Subcutaneous abdominal adipose tissue (tissue), 5 donors: ENCODE measurements at regions not wholly inside any gene's neighbourhood (a gene's known extent, or its start where the extent isn't known, plus 50 kb on each side); places are given as distances from the start of the nearest gene placed in this dataset.

Experiments used
- H3K27ac ChIP-seq: one replicate; pipeline ENCODE4 v1.7.0; 2013; ENCODE audit warnings: low read depth, mild to moderate bottlenecking, inconsistent platforms, low read length, moderate library complexity
- H3K27me3 ChIP-seq, 5 donors: one replicate each; pipeline ENCODE4 v1.7.0; 2013; ENCODE audit warnings: low read length in 5 of 5, inconsistent platforms in 1 of 5; ENCODE audit not compliant: control insufficient read depth in 5 of 5, insufficient read depth in 4 of 5
- H3K36me3 ChIP-seq, 5 donors: one replicate each; pipeline ENCODE4 v1.7.0; 2013; ENCODE audit warnings: low read length in 5 of 5; ENCODE audit not compliant: control insufficient read depth in 5 of 5, insufficient read depth in 5 of 5
- H3K4me1 ChIP-seq, 5 donors: one replicate each; pipeline ENCODE4 v1.7.0; 2013; ENCODE audit warnings: low read length in 5 of 5, mild to moderate bottlenecking in 3 of 5, moderate library complexity in 1 of 5; ENCODE audit not compliant: control insufficient read depth in 5 of 5, insufficient read depth in 5 of 5
- H3K4me3 ChIP-seq, 5 donors: one replicate each; pipeline ENCODE4 v1.7.0; 2013; ENCODE audit warnings: low read length in 5 of 5, low read depth in 1 of 5
- H3K9ac ChIP-seq, 5 donors: one replicate each; pipeline ENCODE4 v1.7.0; 2013; ENCODE audit warnings: low read length in 5 of 5, mild to moderate bottlenecking in 4 of 5, moderate library complexity in 3 of 5
- H3K9me3 ChIP-seq, 5 donors: one replicate each; pipeline ENCODE4 v1.7.0; 2013; ENCODE audit warnings: low read length in 5 of 5; ENCODE audit not compliant: control insufficient read depth in 5 of 5
- donor health status: healthy.
- donor health status: healthy.
- donor health status: healthy.
- donor health status: healthy.
- donor health status: healthy.

DNA sequence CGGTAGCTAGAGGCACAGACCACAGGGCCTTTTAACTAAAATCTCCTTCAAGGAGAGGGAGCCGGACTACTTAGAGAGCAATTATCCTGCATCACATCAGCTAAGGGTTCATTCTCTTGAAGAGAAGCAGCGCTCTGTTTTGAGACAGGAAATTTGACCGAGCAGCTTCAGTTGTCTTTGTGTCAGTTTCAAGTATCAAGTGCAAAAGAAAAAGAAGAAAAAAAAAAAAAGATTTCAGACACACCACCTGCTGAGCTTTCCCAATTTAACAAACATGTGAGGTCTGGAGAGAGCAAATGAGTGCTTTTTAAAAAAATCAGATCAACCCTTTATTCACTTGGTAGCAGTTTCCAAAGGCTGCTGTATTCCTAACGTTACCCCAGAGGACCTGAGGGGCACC, 273.5 kb upstream of the POU3F2 start:
- Histone ChIP-seq H3K27ac (no peak overlapping the region), H3K4me3 (no peak overlapping the region), H3K27me3 (no peaks in the 10 kb centered on the region), H3K9ac (no peak overlapping the region), H3K36me3 (no peaks in the 10 kb centered on the region), H3K4me1 (no peaks in the 10 kb centered on the region), H3K9me3 (no peaks in the 10 kb centered on the region)

DNA sequence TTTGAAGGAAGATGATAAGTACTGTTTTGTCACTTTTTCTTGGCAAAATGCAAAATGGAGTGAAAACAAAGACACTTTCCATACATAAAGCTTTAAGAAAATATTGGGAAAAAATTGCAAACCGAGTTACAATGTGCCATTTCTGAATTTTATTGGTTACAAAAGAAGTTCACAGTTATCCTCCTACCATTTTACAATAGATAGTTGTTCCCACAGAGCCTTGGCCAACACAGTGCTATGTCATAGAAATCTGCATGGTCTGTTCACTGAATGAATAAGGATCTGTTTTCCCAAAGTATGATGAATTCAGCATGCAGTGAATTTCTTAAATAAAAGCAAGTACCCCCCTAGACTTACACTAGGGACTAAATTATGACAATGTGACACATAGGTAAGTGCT, 268.2 kb upstream of the POU3F2 start:
- Histone ChIP-seq H3K27me3 (no peaks in the 10 kb centered on the region), H3K9me3 (no peaks in the 10 kb centered on the region), H3K4me3 (no peak overlapping the region), H3K4me1 (no peaks in the 10 kb centered on the region), H3K9ac (no peak overlapping the region), H3K27ac (no peak overlapping the region), H3K36me3 (no peaks in the 10 kb centered on the region)

DNA sequence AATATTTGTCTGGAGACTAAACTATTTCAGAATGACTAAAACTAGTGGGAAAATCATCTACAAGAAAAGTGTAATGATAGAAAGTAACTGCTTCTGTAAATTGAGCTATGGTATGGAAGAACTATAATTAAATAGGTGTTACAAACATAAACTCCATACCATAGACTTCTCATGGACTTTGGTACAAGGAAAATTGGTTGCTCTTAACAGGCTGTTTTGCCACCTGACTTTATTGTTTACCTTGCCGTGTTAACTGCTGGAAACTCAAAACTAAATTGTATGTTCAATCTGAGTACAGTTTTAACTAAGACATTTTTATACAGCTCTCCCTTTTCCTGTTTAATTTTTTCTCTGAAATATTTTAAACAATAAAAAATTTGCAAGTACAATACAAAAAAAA, 261.8 kb upstream of the POU3F2 start:
- H3K9ac ChIP-seq = no peak overlapping the region
- no peaks in the 10 kb centered on the region for H3K36me3 ChIP-seq
- no peaks in the 10 kb centered on the region for H3K4me1 ChIP-seq
- H3K27ac ChIP-seq = no peak overlapping the region
- H3K4me3 ChIP-seq = no peak overlapping the region
- no peaks in the 10 kb centered on the region for H3K9me3 ChIP-seq
- no peaks in the 10 kb centered on the region for H3K27me3 ChIP-seq

DNA sequence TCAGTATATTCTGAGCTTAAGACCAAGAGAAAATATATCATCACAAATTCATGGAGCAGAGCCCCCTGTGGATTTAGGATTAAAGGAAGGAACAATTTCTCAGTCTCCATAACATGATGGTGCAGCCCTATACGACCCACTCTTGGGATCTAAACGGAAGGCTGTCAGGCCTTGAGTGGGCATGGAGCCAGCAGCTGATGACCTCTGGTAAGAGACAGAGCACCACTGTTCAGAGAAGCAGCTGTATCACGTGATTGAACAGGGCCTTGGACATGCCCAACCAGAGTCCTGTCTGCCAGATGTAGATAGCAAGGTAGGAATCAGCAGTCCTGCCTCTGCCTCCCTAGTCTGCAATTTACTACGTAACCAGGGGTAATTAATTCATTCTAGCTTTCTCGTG, 259.4 kb upstream of the POU3F2 start:
- Histone ChIP-seq H3K9me3 (no peaks in the 10 kb centered on the region), H3K27ac (no peak overlapping the region), H3K27me3 (no peaks in the 10 kb centered on the region), H3K36me3 (no peaks in the 10 kb centered on the region), H3K9ac (no peak overlapping the region), H3K4me1 (no peaks in the 10 kb centered on the region), H3K4me3 (no peak overlapping the region)

DNA sequence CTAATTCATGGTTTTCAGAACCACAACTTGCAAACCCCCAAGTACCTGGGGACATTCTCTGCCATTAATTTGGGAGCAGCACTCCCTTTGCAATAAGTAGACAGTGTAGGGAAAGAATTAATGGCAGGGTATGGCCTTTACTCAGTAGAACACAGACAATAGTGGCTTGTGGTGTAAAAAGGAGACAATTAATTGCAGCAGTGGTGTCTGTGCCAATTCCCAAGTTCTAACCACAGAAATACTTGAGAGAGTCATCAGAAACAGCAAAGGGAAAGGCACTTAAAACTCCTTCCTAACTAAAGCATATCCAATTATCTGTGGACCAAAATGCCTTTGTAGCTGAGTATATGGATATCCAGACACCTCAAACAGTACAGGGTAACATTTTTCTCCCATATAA, 257.6 kb upstream of the POU3F2 start:
- no peak overlapping the region for H3K4me3 ChIP-seq
- H3K27ac ChIP-seq = no peak overlapping the region
- H3K9ac ChIP-seq = no peak overlapping the region
- no peaks in the 10 kb centered on the region for H3K27me3 ChIP-seq
- no peaks in the 10 kb centered on the region for H3K9me3 ChIP-seq
- no peaks in the 10 kb centered on the region for H3K4me1 ChIP-seq
- H3K36me3 ChIP-seq = no peaks in the 10 kb centered on the region

DNA sequence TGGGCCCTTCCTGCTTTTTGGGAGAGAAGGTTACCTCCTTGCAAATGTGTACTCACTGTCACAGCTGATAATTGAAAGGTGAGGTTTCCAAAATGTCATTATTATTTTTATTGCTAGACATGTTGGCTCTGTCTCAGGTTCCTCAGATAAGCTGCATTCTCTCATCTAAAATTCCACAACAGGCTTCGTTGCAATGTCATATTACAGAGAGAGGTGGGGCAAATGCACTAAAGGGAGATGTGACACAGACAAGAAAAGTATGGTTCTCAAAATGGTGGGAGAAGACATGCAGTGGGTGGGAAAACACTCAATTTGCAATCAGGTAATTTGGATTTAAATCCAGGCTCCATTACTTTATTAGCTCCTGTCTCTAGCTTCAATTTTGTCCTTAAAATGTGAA, 256.4 kb upstream of the POU3F2 start:
- Histone ChIP-seq H3K9me3 (no peaks in the 10 kb centered on the region), H3K36me3 (no peaks in the 10 kb centered on the region), H3K27ac (no peak overlapping the region), H3K4me3 (no peak overlapping the region), H3K9ac (no peak overlapping the region), H3K4me1 (no peaks in the 10 kb centered on the region), H3K27me3 (no peaks in the 10 kb centered on the region)

DNA sequence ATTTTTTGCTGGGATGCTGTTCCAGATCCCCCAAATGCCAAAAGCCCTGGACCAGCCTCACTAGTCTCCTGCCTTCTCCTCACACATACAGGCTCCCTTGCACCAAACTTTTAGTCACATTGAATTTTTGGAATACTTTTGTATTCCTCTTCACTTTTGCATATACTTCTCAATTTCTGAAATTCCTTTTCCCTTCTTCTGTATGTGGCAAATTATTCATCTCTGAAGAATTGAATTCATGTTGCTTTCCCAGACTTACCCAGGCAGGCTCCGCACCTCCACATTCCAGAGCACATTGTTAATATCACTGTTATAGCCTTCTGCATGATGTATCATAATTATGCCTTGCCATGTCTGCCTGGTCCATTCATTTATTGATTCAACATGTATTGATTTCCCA, 255.3 kb upstream of the POU3F2 start:
- Histone ChIP-seq H3K27me3 (no peaks in the 10 kb centered on the region), H3K36me3 (no peaks in the 10 kb centered on the region), H3K4me3 (no peak overlapping the region), H3K4me1 (no peaks in the 10 kb centered on the region), H3K9me3 (no peaks in the 10 kb centered on the region), H3K9ac (no peak overlapping the region), H3K27ac (no peak overlapping the region)

DNA sequence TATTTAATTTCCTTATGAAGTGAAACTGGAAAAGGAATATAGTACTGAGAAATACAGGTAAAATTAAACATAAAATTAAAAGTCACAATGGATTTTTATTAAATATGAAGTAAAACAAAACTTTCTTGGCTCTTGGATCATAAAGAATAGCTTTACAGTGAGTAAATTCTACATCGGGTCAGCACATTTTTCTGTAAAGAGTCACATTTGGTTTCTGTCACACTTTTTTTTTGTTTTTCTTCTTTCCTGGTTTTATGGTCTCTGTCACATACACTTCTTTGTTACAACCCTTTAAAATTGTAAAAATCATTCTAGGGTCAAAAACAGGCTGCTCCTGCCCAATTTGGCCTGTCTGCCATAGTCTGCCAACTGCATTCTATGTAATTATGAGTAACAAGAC, 254.4 kb upstream of the POU3F2 start:
- no peak overlapping the region for H3K4me3 ChIP-seq
- no peaks in the 10 kb centered on the region for H3K4me1 ChIP-seq
- no peaks in the 10 kb centered on the region for H3K9me3 ChIP-seq
- no peaks in the 10 kb centered on the region for H3K36me3 ChIP-seq
- no peaks in the 10 kb centered on the region for H3K27me3 ChIP-seq
- H3K27ac ChIP-seq = no peak overlapping the region
- H3K9ac ChIP-seq = no peak overlapping the region

DNA sequence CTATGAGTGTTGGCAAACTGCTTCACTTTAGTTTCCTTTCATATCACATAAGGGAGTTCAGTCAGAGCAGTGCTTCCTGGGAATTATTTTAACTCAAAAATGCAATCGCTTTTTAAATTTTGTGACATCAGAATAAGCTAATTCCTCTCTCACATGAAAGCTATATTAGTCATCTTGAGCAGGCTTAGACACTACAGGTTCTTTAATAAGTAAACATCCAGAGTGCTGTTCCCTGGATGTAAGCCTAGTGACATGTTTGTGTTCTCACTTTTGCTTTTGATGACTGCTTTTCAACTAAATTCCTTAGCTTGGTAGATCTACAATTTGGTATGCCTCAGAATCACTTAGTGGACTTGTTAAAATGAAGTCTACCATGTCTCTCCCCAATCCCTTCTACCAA, 252.7 kb upstream of the POU3F2 start:
- H3K4me1 ChIP-seq = no peaks in the 10 kb centered on the region
- no peak overlapping the region for H3K9ac ChIP-seq
- no peak overlapping the region for H3K27ac ChIP-seq
- H3K4me3 ChIP-seq = no peak overlapping the region
- no peaks in the 10 kb centered on the region for H3K36me3 ChIP-seq
- no peaks in the 10 kb centered on the region for H3K27me3 ChIP-seq
- H3K9me3 ChIP-seq = no peaks in the 10 kb centered on the region

DNA sequence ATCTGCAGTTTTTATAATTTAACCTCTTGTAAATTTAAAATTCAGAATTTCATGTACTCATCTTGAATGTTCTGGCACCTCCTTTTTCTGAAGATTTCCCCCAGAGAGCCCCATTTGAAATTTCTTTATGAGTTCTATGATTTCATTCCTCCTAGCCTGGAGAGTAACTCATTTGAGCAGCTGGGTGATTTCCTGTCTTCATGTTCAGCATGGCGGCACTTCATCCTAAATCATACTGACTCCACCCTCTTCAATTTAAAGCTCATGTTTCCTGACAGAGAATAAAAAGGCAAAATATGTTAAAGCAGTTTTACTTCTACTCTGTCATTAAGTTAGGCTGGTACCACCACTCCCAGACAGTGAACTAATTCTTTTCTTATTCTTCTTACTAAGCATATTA, 250.9 kb upstream of the POU3F2 start:
- Histone ChIP-seq H3K27me3 (no peaks in the 10 kb centered on the region), H3K27ac (no peak overlapping the region), H3K9me3 (no peaks in the 10 kb centered on the region), H3K9ac (no peak overlapping the region), H3K4me1 (no peaks in the 10 kb centered on the region), H3K4me3 (no peak overlapping the region), H3K36me3 (no peaks in the 10 kb centered on the region)

DNA sequence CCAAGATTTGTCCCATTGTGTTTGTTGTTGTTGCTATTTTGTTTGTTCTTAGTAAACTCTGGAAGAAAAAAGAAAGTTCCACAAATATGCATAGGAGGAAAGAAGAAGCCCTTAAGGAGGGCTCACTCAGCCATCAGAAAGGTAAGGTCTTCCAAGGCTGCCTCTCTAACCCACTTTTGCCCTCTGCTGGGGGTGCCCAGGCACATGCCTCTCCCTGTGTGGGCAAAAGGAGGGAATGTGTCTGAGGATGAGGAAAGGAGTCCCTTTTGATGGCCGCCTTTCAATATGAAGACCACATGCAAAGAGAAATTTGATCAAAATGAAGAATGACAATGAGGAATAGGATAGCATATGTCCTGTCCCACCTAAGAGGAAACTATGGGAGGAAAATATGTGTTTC, 248.2 kb upstream of the POU3F2 start:
- Histone ChIP-seq H3K4me3 (no peak overlapping the region), H3K36me3 (no peaks in the 10 kb centered on the region), H3K27me3 (no peaks in the 10 kb centered on the region), H3K27ac (no peak overlapping the region), H3K9me3 (no peaks in the 10 kb centered on the region), H3K4me1 (no peaks in the 10 kb centered on the region), H3K9ac (no peak overlapping the region)
